DND-41 (cell line): ENCODE measurements at regions not wholly inside any gene's neighbourhood (a gene's known extent, or its start where the extent isn't known, plus 50 kb on each side); places are given as distances from the start of the nearest gene placed in this dataset.

ENCODE experiments used
- ATAC-seq: fragments of 200-7000 bp; cut with Tn5 transposase; 3 replicates; pipeline ENCODE4 v1.9.1; 2021; ENCODE audit warnings: low read depth; ENCODE audit not compliant: insufficient read depth
- DNase-seq: peaks from one replicate; pipeline ENCODE4 v3.0.0-alpha.2; 2020
- H2AFZ ChIP-seq: 2 replicates; pipeline ENCODE4 v1.6.0; 2012; ENCODE audit warnings: low read depth, low read length
- H3K27ac ChIP-seq: 2 replicates; pipeline ENCODE4 v1.5.1; 2012; ENCODE audit warnings: low read length, inconsistent platforms
- H3K27me3 ChIP-seq: fragments of 200-600 bp; sonication (generic); 2 replicates; pipeline ENCODE4 v1.6.0; 2012; ENCODE audit warnings: low read length, mild to moderate bottlenecking, inconsistent platforms; ENCODE audit not compliant: insufficient read depth, poor library complexity
- H3K36me3 ChIP-seq: 2 replicates; pipeline ENCODE4 v1.5.1; 2012; ENCODE audit warnings: low read length, inconsistent platforms; ENCODE audit not compliant: insufficient read depth
- H3K4me1 ChIP-seq: 2 replicates; pipeline ENCODE4 v1.5.1; 2012; ENCODE audit warnings: mild to moderate bottlenecking, low read length; ENCODE audit not compliant: insufficient read depth
- H3K4me2 ChIP-seq: 2 replicates; pipeline ENCODE4 v1.6.0; 2012; ENCODE audit warnings: mild to moderate bottlenecking, moderate library complexity, low read length, inconsistent platforms; ENCODE audit not compliant: insufficient read depth
- H3K4me3 ChIP-seq, 2 experiments: fragments of 200-600 bp in 1 of 2; shearing (Covaris generic) in 1 of 2; 2 replicates each; pipeline ENCODE4 v1.5.1; 2012 to 2016; ENCODE audit warnings: inconsistent platforms in 2 of 2, low read length in 2 of 2, mild to moderate bottlenecking in 2 of 2, low read depth in 1 of 2, moderate library complexity in 1 of 2
- H3K79me2 ChIP-seq: 2 replicates; pipeline ENCODE4 v1.6.0; 2012; ENCODE audit warnings: low read length, inconsistent platforms; ENCODE audit not compliant: insufficient read depth
- H3K9ac ChIP-seq: 2 replicates; pipeline ENCODE4 v1.6.0; 2012; ENCODE audit warnings: low read depth, mild to moderate bottlenecking, inconsistent platforms, low read length, moderate library complexity
- H3K9me3 ChIP-seq: 2 replicates; pipeline ENCODE4 v1.5.1; 2012; ENCODE audit warnings: low read length, moderate library complexity, mild to moderate bottlenecking, inconsistent platforms; ENCODE audit not compliant: insufficient read depth, severe bottlenecking
- H4K20me1 ChIP-seq: 2 replicates; pipeline ENCODE4 v1.6.0; 2012; ENCODE audit warnings: low read length; ENCODE audit not compliant: insufficient read depth
- EZH2 ChIP-seq: IDR thresholded peaks from 3 replicates; pipeline ENCODE4 v1.6.1; 2012; ENCODE audit warnings: borderline replicate concordance, low read depth, mild to moderate bottlenecking, moderate library complexity, low read length, inconsistent platforms; ENCODE audit not compliant: severe bottlenecking
- TF ChIP-seq, protein P1 (sequence below): IDR thresholded peaks from 2 replicates; pipeline ENCODE4 v1.5.1; 2012; ENCODE audit warnings: borderline replicate concordance, low read length, moderate library complexity, mild to moderate bottlenecking; ENCODE audit not compliant: poor library complexity, severe bottlenecking; ENCODE audit errors: extremely low read depth

- Histone ChIP-seq H3K27ac (no peak overlapping the region), H3K9me3 (no peaks in the 10 kb centered on the region), H3K4me2 (no peak overlapping the region), H3K79me2 (no peaks in the 10 kb centered on the region), H3K27me3 (peaks cover 2% of the 10 kb centered on the region), H2AFZ (no peak overlapping the region), H3K36me3 (no peaks in the 10 kb centered on the region), H3K4me1 (no peaks in the 10 kb centered on the region), H3K9ac (no peak overlapping the region), H3K4me3 (no peak overlapping the region), H4K20me1 (no peaks in the 10 kb centered on the region)
- no peak for DNase-seq
- no peak for TF ChIP-seq EZH2
- TF ChIP-seq, protein P1, sequence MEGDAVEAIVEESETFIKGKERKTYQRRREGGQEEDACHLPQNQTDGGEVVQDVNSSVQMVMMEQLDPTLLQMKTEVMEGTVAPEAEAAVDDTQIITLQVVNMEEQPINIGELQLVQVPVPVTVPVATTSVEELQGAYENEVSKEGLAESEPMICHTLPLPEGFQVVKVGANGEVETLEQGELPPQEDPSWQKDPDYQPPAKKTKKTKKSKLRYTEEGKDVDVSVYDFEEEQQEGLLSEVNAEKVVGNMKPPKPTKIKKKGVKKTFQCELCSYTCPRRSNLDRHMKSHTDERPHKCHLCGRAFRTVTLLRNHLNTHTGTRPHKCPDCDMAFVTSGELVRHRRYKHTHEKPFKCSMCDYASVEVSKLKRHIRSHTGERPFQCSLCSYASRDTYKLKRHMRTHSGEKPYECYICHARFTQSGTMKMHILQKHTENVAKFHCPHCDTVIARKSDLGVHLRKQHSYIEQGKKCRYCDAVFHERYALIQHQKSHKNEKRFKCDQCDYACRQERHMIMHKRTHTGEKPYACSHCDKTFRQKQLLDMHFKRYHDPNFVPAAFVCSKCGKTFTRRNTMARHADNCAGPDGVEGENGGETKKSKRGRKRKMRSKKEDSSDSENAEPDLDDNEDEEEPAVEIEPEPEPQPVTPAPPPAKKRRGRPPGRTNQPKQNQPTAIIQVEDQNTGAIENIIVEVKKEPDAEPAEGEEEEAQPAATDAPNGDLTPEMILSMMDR = no peak
- no peak for ATAC-seq
Observed at GRCh38 chr4:146121757-146122156, 53.8 kb upstream of the LSM6 start.

DNA sequence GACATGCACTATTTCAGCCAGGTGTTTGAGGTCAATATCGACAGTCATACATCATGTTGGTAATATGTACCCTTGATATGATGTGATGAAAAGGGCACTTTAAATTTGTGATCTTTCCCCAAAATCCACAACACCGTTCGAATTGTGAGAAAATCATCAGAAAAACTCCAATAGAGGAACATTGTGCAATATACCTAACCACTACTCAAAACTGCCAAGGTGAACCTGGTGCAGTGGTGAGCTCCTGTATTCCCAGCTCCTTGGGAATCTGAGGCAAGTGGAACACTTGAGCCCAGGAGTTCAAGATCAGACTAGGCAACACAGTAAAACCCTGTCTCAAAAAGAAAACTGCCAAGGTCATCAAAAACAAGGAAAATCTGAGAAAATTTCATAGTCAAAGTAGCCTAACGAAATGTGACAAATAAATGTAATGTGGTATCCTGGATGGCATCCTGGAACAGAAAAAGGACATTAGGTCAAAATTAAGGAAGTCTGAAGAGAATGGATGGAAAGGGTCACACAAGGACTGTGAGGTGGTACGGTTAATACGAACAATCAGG is 55.6 kb upstream of the LSM6 start:
- Histone ChIP-seq H3K9ac (no peak overlapping the region), H3K36me3 (no peaks in the 10 kb centered on the region), H4K20me1 (no peaks in the 10 kb centered on the region), H3K4me1 (no peaks in the 10 kb centered on the region), H3K27me3 (peaks cover 2% of the 10 kb centered on the region), H3K4me2 (no peak overlapping the region), H3K79me2 (no peaks in the 10 kb centered on the region), H3K27ac (no peak overlapping the region), H2AFZ (no peak overlapping the region), H3K4me3 (no peak overlapping the region), H3K9me3 (no peaks in the 10 kb centered on the region)
- no peak for ATAC-seq
- DNase-seq = no peak
- TF ChIP-seq, protein P1 = no peak
- TF ChIP-seq EZH2 = no peak

DNA sequence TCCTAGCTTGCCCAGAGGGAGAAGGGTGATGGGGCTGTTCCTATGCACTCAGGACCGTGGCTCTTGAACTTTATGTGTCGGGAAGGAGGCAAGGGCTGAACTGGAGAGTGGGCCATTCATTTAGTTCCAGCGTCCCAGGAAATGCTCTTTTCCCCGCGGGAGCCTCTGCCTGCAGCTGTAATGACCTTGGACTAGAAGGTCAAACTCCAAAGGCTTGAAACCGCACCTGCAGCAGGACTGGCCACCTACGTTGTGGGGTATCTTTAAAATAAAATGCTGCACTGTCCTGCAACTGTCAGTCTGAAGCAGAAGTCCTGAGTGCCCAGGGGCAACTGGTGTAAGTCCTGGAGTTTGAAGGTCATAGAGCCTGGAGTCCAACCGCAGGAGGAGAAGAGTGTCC is 61.5 kb upstream of the LSM6 start:
- TF ChIP-seq EZH2 = no peak
- TF ChIP-seq, protein P1 = no peak
- H3K4me1 ChIP-seq = no peaks in the 10 kb centered on the region
- ATAC-seq = no peak
- no peaks in the 10 kb centered on the region for H4K20me1 ChIP-seq
- no peak overlapping the region for H3K9ac ChIP-seq
- no peak overlapping the region for H3K4me2 ChIP-seq
- no peaks in the 10 kb centered on the region for H3K27me3 ChIP-seq
- no peak for DNase-seq
- H3K9me3 ChIP-seq = no peaks in the 10 kb centered on the region
- no peaks in the 10 kb centered on the region for H3K36me3 ChIP-seq
- H2AFZ ChIP-seq = no peak overlapping the region
- no peak overlapping the region for H3K27ac ChIP-seq
- H3K79me2 ChIP-seq = no peaks in the 10 kb centered on the region
- H3K4me3 ChIP-seq = no peak overlapping the region

- DNase-seq (no peak), ATAC-seq (no peak)
- no peak overlapping the region for H3K4me3 ChIP-seq
- no peaks in the 10 kb centered on the region for H3K27me3 ChIP-seq
- H4K20me1 ChIP-seq = no peaks in the 10 kb centered on the region
- H3K4me2 ChIP-seq = no peak overlapping the region
- no peak overlapping the region for H3K27ac ChIP-seq
- H3K9ac ChIP-seq = no peak overlapping the region
- H3K36me3 ChIP-seq = no peaks in the 10 kb centered on the region
- H2AFZ ChIP-seq = no peak overlapping the region
- no peaks in the 10 kb centered on the region for H3K79me2 ChIP-seq
- no peaks in the 10 kb centered on the region for H3K9me3 ChIP-seq
- no peaks in the 10 kb centered on the region for H3K4me1 ChIP-seq
- TF ChIP-seq EZH2 = no peak
- TF ChIP-seq, protein P1 = no peak
Observed at GRCh38 chr4:146113171-146113570, 62.3 kb upstream of the LSM6 start.
